ENCODE measurements at regions not wholly inside any gene's neighbourhood (a gene's known extent, or its start where the extent isn't known, plus 50 kb on each side); places are given as distances from the start of the nearest gene placed in this dataset.

DNA sequence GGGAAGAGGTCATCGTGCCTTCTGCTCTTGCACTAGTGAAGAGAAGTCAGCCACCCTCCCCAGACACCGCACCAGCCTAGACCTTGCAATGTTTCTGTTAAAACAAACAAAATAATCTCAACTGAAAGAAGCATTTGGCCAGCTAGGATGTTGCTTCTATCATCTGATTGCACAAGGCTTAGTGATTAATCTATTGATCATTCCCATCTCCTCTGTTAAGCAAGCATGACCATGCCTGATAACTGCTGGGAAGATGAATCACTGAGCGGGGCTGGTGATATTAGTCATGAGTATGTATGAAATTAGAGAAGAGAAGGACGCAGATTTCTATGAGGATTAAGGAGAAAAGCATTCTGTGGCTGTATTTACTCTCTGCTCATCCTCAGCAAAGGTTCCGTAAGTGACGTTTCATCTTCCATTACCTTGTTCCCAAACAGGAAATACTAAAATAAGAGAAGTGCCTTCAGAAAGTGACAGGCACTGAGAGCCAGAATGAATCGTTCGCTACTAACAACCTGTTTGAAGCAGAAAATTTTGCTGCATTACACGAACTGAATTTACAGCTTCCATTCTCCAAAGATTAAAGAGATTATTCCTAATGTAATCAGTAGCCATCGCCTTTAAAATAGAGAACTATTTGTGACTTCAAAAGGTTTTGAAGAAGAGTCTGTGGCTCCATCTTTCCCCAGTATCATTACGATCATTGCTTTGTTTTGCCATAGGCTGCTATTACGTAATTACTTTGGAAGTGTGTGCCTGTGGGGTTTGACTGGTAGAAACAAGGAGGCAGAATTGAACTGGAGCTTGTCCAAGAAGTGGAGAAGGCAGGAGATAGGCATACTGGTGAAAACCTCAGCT lies 219.1 kb downstream of the MED10 start:
- no peak for DNase-seq (ENCODE audit: low spot score)
- Histone ChIP-seq H3K27ac (ENCODE audit: low read depth, low read length, poor library complexity, severe bottlenecking) (no peak overlapping the region), H3K9me3 (ENCODE audit: low read depth, low read length, poor library complexity, severe bottlenecking) (no peaks in the 10 kb centered on the region), H3K4me1 (ENCODE audit: insufficient read depth, low read length, poor library complexity, severe bottlenecking) (no peaks in the 10 kb centered on the region), H3K27me3 (replicated peaks; ENCODE audit: insufficient read depth, low read depth, low read length, poor library complexity) (peaks cover 14% of the 10 kb centered on the region), H3K36me3 (ENCODE audit: insufficient read depth, low read length, poor library complexity, severe bottlenecking) (no peaks in the 10 kb centered on the region), H3K4me3 (ENCODE audit: low read depth, low read length, poor library complexity, severe bottlenecking) (no peak overlapping the region)
- intact Hi-C loops (cut with micrococcal nuclease; ENCODE audit: unreplicated experiment), result no loop called here
- TF ChIP-seq, protein P1, sequence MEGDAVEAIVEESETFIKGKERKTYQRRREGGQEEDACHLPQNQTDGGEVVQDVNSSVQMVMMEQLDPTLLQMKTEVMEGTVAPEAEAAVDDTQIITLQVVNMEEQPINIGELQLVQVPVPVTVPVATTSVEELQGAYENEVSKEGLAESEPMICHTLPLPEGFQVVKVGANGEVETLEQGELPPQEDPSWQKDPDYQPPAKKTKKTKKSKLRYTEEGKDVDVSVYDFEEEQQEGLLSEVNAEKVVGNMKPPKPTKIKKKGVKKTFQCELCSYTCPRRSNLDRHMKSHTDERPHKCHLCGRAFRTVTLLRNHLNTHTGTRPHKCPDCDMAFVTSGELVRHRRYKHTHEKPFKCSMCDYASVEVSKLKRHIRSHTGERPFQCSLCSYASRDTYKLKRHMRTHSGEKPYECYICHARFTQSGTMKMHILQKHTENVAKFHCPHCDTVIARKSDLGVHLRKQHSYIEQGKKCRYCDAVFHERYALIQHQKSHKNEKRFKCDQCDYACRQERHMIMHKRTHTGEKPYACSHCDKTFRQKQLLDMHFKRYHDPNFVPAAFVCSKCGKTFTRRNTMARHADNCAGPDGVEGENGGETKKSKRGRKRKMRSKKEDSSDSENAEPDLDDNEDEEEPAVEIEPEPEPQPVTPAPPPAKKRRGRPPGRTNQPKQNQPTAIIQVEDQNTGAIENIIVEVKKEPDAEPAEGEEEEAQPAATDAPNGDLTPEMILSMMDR (conservative IDR thresholded peaks at IDR 0.05; ENCODE audit: low read depth, low read length), result no peak
- BruUV-seq (replicated peaks), result no TSS peak
- CTCF ChIA-PET, result no interaction called here
- POLR2A ChIA-PET (ENCODE audit: low non-redundant PET), result no interaction called here

DNA sequence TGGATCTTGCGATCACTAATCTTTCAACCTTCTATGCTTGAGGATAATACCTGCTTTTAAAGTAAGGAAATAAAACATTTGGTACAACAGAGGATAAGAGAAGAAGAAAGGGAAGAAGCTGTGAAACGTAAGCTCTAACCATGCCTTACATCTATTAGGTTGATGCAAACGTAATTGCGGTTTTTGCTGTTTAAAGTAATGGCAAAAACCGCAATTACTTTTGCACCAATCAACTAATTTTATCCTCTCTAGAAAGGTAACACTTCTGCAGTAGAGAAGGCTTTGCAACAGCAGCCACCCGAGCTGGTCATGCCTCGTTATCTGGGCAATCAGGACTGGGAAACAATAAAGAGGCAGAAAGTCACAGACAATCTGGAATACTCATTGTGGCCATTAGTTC lies 224.1 kb downstream of the MED10 start:
- no peaks in the 10 kb centered on the region for H3K4me1 ChIP-seq (ENCODE audit: insufficient read depth, low read length, poor library complexity, severe bottlenecking)
- BruUV-seq (replicated peaks), result no TSS peak
- H3K4me3 ChIP-seq (ENCODE audit: low read depth, low read length, poor library complexity, severe bottlenecking), result no peak overlapping the region
- H3K9me3 ChIP-seq (ENCODE audit: low read depth, low read length, poor library complexity, severe bottlenecking), result no peaks in the 10 kb centered on the region
- ChIA-PET POLR2A (ENCODE audit: low non-redundant PET) (no interaction called here), CTCF (no interaction called here)
- no peaks in the 10 kb centered on the region for H3K36me3 ChIP-seq (ENCODE audit: insufficient read depth, low read length, poor library complexity, severe bottlenecking)
- no peak for DNase-seq (ENCODE audit: low spot score)
- TF ChIP-seq EZH2 (IDR thresholded peaks at IDR 0.05; ENCODE audit: borderline replicate concordance, low read depth, low read length, poor library complexity, severe bottlenecking), result no peak
- TF ChIP-seq, protein P1 (conservative IDR thresholded peaks at IDR 0.05; ENCODE audit: low read depth, low read length), result no peak
- no peak overlapping the region for H3K27ac ChIP-seq (ENCODE audit: low read depth, low read length, poor library complexity, severe bottlenecking)
- peaks cover 14% of the 10 kb centered on the region for H3K27me3 ChIP-seq (replicated peaks; ENCODE audit: insufficient read depth, low read depth, low read length, poor library complexity)
- intact Hi-C loops (cut with micrococcal nuclease; ENCODE audit: unreplicated experiment), result no loop called here

DNA sequence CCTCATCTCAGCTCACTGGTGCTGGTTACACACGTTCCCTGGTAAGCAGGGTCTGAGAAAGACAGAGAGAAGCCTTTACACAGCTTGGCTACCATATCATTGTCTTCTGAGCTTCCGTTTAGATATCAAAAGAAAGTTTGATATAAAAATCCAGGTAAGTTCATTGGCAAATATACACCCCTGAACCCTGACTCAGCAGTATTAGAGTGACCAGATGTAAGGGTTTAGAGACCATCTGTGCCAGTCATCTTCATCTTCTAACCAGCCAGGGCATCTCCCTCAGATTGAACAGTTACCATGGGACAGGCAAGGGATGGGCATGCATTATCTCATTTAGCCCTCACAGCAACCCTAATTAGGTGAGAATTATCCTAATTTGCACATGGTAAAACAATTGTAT lies 232.1 kb downstream of the MED10 start:
- no peak overlapping the region for H3K27ac ChIP-seq (ENCODE audit: low read depth, low read length, poor library complexity, severe bottlenecking)
- intact Hi-C loops (cut with micrococcal nuclease; ENCODE audit: unreplicated experiment), result no loop called here
- no peak overlapping the region for H3K4me3 ChIP-seq (ENCODE audit: low read depth, low read length, poor library complexity, severe bottlenecking)
- H3K9me3 ChIP-seq (ENCODE audit: low read depth, low read length, poor library complexity, severe bottlenecking), result no peaks in the 10 kb centered on the region
- CTCF ChIA-PET, result no interaction called here
- no peaks in the 10 kb centered on the region for H3K4me1 ChIP-seq (ENCODE audit: insufficient read depth, low read length, poor library complexity, severe bottlenecking)
- TF ChIP-seq, protein P1 (conservative IDR thresholded peaks at IDR 0.05; ENCODE audit: low read depth, low read length), result no peak
- TF ChIP-seq EZH2 (IDR thresholded peaks at IDR 0.05; ENCODE audit: borderline replicate concordance, low read depth, low read length, poor library complexity, severe bottlenecking), result no peak
- BruUV-seq (replicated peaks), result no TSS peak
- DNase-seq (ENCODE audit: low spot score), result no peak
- no peaks in the 10 kb centered on the region for H3K36me3 ChIP-seq (ENCODE audit: insufficient read depth, low read length, poor library complexity, severe bottlenecking)
- peaks cover 6% of the 10 kb centered on the region for H3K27me3 ChIP-seq (replicated peaks; ENCODE audit: insufficient read depth, low read depth, low read length, poor library complexity)
- POLR2A ChIA-PET (ENCODE audit: low non-redundant PET), result no interaction called here
